GM19455 (cell line): ENCODE measurements at regions not wholly inside any gene's neighbourhood (a gene's known extent, or its start where the extent isn't known, plus 50 kb on each side); places are given as distances from the start of the nearest gene placed in this dataset.
A peak's percentile ranks its signal among the peaks of the same experiment; 100 is the strongest.

Experiments
- ATAC-seq: cut with Tn5 transposase; IDR thresholded peaks from one replicate; pipeline ENCODE4 v1.9.1; 2021; ENCODE audit not compliant: unreplicated experiment

DNA sequence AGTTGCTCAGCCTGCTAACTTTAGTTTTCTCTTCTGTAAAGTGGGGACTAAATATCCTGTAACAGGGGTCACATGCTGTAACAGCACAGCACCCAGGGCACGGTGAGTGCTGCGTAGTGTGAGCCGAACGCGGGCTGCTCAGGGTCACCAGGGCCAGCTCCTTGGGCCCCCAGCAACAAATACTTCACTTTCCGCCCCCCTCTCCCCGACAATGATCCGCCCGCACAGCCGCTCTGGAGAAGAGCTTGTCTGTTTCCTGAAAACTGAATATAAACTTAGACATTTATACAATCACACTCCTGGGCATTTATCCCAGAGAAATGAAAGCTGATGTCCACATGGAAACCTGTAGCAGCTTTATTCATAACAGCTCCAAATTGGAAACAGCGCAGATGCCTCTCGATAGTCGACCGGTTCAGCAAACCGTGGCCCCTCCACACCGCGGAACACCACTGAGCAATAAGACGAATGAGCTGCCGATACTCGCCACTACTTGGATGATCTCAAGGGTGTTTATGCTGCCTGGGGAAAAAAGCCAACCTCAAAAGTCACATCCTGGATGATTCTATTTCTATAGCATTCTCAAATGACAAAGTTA lies 267.2 kb downstream of the PARN start:
- ATAC-seq: no peak

DNA sequence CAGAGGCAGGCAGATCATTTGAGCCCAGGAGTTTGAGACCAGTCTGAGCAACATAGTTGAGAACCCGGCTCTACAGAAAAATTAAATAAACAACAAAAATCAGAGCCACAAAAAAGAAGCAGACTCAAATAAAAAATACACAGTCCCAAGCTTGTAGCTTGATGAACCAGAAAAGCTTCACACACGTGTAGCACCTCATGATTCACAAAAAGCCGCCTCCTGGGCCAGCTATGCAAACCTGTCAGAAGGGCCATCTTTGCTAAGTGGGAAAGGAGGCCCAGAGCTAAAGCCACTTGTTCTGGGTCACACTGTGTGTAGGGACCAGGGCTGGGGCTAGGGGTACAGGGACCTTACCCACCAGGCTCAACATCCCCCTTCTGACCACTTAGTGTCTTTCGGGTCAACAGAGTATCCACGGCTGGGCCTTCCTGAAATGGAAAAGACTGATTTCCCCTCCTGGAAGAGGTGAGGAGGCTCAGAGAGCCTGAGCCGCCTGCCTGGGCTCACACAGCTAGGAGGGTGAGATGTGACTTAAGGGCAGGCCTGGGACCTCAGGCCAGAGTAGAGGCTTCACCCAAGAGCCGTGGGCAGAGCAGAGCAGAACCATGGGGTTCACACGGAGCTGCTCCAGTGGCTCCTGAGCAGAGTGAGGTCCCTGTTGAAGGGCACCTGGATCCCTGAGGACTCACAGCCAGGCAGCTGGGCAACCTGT lies 269.6 kb downstream of the PARN start:
- no peak for ATAC-seq

DNA sequence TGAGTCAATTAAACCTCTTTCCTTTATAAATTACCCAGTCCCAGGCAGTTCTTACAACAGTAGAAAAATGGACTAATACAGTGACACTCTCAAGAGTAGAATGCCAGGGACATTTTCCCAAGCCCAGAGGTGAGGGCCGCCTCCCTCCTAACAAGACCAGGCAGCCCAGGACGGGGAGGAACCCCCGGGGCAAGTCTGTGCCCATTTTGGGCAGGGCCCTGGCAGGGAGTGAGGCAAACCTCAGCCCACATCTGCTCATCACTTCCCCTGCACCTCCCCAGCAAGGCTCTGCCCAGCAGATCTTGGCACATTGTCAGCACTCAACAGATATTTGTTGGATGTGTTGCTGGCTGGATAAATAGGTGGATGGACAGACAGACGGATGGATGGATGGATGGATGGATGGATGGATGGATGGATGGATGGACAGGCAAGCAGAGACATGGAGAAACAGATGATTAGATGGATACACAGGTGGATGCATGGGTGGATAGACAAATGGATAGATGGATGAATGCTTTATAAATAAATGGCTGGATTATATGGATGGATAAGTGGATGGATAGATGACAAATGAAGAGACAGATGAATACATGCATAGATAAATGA lies 271.3 kb downstream of the PARN start:
- ATAC-seq: no peak

DNA sequence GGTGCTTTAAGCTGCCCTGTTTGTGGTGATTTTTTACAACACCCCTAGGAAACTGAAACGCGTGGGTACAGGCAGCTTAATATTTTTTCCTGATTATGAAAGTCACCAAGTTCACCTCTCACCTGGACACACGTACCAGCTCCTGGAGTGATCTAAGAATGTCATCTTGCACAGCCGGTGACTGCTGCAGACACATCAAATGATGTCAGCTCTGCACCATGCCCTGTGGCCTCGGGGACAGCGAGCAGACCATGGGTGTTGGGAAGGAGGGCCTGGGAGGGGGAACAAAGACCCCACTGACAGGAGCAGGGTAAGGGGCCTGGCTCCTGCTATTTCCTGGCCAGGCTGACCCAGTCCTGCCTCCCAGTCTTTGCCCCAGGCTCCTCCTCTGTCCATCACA lies 272.7 kb downstream of the PARN start:
- ATAC-seq: no peak

DNA sequence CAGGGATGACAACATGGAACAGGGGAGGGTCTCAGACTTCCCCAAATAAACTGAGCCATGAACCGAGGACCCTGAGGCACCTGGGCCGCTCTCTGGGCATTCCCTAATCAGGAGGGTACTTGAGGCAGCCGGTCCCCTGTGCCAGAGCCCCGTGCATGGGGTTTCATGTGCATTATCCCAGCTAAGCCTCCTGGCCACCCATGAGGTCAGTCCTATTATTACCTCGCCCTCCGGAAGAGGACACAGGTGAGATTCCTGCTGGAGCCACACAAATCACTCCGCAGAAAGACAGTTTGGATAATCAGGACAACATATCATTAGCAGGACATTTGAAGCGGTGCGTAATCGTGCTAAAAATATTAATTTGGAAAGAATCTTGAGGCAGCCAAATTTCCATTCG lies 274.0 kb downstream of the PARN start:
- no peak for ATAC-seq

DNA sequence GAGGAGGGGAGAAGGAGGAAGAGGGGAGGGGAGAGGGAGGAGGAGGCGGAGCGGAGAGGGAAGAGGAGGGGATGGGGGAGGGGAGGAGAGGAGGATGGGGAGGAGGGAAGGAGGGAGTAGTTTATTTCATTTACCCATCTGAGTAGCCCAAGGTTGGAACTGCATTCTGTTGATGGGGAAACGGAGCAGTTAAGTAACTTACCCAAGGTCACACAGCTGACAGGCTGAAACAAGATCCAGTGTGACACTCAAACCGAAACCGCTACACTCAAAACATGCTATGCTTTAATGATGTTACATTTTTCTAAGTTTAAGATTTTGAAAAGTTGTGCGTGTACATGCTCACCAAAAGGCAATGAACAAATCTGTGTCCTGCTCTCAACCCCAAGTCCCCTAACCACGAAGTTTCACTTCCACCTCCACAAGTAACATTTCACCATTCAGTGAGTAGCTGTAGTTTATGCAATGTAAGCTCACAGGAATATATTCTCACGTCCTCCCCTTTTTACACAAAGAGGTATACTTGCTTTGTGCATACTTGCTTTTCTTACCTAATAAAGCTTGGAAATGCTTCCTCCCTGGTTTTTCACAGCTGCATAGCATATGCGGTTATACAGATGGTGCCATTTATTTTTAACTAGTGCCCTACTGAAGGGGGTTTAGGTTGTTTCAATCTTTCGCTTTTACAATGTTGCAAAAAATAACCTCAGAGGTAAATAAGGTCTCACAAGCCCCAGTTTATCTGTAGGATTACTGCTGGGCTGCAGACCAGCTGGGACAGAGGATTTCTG lies 275.3 kb downstream of the PARN start:
- ATAC-seq: peak; percentile 84

DNA sequence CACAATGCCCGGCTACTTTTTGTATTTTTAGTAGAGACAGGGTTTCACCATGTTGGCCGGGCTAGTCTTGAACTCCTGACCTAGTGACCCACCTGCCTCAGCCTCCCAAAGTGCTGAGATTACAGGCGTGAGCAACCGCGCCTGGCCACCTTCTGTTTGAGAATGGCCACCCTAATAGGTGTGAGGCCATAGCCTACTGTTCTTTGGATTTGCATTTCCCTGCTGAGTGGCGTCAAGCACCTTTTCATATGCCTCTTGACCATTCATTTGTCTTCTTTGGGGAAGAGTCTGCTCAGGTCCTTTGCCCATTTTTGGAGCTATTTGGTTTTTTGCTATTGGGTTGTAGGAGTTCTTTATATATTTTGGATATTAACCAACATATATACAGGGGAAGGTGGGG lies 276.7 kb downstream of the PARN start:
- ATAC-seq: no peak

DNA sequence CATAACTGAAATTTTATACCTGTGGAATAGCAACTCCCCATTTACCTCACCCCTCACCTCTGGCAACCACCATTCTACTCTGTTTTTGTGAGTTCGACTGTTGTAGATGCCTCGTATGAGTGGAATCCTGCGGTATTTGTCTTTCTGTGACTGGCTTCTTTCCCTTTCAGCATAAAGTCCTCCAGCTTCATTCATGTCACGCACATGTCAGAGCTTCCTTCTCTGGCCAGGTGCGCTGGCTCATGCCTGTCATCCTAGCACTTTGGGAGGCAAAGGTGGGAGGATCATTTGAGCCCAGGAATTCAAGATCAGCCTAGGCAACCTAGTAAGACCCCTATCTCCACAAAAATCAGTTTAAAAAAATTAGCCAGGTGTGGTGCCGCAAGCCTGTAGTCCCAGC lies 278.4 kb downstream of the PARN start:
- ATAC-seq: no peak

DNA sequence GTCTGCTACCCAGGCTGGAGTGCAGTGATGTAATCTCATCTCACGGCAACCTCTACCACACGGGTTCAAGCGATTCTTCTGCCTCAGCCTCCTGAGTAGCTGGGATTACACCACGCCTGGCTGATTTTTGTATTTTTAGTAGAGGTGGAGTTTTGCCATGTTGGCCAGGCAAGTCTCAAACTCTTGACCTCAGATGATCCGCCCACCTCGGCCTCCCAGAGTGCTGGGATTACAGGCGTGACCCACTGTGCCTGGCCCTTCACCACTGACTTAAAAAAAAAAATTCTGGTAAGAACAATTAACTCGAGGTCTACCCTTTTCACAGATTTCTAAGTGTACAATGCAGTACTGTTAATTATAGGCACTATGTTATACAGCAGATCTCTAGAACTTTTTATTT lies 279.4 kb downstream of the PARN start:
- ATAC-seq: no peak

DNA sequence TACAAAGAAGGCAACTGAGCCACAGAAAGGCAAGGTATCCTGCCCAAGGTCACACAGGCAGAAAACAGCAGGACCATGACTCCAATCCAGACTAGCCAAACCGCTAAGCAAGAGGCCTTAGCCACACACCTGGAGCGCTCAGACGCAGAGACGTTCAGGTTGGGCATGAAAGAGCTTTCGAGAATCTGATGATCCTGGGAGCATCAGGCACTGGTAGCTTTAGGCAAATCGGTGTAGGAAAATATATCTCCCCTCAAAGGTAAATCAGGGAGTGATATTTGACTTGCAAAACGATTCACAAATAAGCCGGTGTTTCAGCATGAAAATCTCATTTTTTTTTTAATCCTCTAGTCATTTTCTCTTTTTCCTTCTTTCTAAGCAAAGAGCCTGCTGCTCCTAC lies 279.0 kb downstream of the MRTFB start:
- ATAC-seq: no peak

DNA sequence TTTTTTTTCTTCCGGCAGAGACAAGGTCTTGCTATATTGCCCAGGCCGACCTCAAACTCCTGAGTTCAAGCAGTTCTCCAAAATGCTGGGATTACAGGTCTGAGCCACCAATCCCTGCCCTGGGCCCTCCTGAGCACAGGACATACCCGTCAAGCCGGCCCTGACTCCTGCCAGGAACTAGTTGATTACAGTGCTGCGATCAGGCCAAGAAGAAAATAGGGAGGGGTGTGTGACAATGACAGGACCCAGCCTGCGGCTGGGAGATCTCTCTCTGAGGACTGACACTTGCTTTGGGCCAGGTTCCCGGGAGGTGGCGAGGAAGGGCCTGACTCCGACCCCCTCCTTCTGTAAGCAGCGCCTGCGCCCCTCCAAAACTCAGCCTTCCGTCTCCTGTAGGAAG lies 276.6 kb downstream of the MRTFB start:
- ATAC-seq: no peak

DNA sequence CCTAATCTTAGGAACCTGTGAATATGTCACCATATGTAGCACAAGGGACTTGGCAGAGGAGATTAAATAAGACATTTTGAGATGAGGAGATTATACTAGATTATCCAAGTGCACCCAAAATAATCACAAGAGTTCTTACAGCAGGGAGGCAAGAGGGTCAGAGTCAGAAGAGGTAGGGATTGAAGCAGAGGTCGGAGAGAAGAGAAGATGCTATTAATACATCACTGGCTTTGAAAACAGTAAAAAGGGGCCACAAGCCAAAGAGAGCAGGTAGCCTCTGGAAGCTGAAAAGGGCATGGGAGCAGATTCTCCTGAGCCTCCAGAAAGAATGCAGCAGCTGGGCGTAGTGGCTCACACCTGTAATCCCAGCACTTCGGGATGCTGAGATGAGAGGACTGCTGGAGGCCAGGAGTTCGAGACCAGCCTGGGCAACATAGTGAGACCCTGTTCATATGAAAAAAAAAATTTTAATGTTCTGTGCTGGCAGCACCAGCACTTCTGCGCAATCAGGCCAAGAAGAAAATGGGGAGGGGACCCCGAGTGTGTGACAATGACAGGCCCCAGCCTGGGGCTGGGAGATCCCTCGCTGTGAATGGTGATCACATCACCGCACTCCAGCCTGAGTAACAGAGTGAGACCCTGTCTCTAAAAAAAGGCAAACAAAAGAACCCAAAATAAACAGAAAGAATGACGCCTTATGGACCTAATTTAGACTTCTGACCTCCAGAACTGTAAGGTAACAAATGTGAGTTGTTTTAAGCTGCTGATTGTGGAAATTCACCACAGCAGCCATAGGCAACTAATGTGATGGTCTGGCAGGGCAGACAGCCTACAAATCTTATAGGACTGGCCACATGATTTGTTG lies 275.4 kb downstream of the MRTFB start:
- ATAC-seq: no peak

DNA sequence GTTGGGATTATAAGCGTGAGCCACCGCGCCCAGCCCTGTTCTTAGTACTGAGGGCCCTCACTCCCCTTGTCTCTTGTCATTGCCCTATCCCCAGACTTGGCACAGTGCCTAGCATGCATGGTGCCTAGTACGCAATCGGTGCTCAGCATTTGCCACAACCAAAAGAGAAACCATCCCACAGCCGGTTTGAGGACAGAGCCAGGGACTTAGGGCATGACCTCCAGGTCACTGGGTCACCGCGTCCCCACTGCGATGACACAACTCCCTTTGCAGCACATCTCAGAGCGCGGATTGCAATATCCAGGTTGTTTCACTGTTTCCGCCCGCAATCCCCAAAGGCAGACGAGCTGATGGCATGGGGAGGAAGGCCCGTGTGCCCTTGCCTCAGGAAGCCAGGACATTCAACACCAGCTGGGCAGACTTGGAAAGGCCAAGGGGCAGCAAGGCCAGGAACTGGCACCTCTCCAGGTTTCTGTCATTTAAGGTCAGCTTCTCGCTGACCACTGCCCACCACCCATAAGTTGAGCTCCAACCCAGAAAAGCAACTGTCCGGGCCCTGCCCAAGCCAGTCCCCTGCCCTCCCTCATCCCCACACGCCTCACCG lies 274.5 kb downstream of the MRTFB start:
- no peak for ATAC-seq

DNA sequence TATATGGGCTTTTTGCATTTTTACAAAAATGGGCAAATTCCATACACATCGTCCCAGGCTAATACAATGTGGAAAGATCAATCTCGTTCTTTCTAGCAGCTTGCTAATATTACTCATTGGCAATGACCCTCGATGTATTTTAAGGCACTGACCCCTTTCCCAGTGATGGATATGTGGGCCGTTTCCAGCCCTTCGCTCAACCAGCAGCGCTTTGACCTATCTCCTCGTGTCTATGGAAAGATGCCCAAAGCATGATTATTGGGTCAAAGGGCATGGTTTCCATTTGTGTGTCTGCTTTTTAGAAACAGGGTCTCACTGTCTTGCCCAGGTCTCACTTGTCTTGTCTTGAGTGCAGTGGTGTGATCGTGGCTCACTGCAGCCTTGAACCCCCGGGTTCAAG lies 273.8 kb downstream of the MRTFB start:
- ATAC-seq: no peak

DNA sequence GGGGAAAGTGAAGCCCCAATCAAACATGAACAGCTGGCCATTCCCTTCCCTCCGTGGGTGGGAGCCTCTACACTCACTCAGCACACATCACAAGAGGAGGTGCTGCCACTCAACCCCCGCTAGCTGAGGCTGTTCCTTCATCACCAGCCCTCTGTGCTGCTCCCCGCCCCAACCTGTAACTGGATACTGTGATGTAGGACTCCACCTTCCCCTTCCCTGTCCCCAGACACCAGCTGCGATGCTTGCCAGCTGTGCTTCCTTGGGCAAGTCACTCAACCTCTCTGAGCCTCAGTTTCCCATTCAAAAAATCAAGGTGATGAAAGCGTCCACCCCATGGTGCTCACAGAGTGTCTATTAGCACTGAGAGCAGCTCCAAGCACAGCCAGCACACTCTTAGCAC lies 273.2 kb downstream of the MRTFB start:
- ATAC-seq: no peak

DNA sequence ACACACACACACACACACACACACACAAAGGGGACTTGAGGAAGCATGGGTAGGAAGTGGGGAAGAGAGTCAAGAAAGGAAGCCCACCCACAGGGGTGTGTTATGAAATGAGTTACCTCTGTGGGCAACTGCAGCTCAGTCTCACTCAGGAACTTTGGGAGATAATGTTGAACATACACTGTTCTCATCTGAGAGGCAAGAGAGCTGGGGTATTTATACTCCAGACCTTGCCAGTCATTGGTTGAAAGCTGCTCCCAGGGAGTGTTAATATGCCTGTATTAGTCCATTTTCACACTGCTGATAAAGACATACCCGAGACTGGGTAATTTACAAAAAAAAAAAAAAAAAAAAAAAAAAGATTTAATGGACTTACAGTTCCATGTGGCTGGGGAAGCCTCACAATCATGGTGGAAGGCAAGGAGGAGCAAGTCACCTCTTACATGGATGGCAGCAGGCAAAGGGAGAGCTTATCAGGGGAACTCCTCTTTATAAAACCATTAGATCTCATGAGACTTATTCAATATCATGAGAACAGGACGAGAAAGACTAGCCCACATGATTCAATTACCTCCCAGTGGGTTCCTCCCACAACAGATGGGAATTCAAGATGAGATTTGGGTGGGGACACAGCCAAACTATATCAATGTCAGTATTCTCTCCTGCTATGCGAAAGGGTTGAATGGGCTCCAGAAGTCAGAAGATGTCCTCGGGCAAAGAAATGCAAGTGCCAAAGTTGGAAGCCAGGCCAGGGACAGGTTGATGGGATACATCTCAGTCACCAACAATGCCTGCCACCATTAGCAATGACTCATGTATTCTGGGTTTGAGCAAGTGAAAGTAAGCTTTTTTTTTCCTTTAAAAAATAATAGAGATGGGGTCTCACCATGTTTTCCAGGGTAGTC lies 270.5 kb downstream of the MRTFB start:
- ATAC-seq: no peak

DNA sequence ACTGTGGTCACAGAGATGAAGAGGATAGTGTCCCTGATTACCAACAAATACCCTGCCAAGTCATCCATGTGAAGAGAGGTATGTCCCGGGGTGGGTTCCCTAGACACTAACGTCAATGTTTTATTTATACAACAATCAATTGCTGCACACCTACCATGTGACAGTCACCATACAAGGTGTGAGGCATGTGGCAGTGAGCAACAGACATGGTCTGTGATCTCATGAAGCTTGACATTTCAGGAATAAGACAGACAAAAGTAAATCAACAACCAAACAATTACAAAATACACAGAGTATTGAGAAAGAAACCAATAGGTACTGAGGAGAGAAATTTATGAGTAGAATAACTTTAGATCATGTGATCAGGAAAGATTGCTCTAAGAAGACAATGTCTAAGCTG lies 268.6 kb downstream of the MRTFB start:
- ATAC-seq: no peak

DNA sequence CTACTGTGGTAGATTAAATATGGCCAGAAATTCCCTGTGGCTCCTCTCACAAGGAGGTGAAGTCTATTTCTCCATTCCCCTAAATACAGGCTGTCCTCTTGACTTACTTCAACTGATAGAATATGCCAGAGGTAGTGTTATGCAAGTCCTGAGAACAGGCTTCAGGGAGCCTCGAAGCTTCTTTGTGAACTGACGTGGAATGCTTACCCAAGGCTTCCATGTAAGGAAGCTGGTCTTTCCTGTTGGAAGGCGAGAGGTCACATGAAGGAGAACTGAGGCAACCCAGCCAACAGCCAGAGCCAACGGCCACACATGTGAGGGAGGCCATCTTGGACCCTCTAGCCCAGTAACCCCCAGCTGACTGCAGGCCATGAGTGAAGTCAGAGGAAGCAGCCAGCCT lies 267.9 kb downstream of the MRTFB start:
- no peak for ATAC-seq

DNA sequence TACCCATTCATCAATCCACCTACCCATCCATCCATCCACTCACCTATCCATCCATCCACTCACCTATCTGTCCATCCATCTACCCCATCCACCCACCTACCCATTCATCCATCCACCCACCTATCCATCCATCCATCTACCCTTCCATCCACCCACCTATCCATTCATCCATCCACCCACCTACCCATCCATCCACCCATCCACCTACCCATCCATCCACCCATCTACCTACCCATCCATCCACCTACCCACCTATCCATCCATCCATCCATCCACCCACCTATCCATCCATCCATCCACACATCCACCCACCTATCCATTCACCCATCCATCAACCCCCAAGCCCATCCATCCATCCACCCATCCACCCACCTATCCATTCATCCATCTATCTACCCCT lies 267.1 kb downstream of the MRTFB start:
- no peak for ATAC-seq
